Gastrocnemius medialis (tissue), 4 donors: ENCODE measurements at regions not wholly inside any gene's neighbourhood (a gene's known extent, or its start where the extent isn't known, plus 50 kb on each side); places are given as distances from the start of the nearest gene placed in this dataset.

ENCODE experiments used
- CTCF ChIP-seq, 5 experiments: fragments of 450-650 bp in 3 of 5; fragments of 200-600 bp in 2 of 5; sonication (generic) in 2 of 5; IDR thresholded peaks in 4 of 5; conservative IDR thresholded peaks in 1 of 5; 1 replicate in 4 of 5; 2 replicates in 1 of 5; pipeline ENCODE4 v1.5.1; 2016 to 2019; ENCODE audit warnings: antibody characterized with exemption in 5 of 5, mild to moderate bottlenecking in 3 of 5, moderate library complexity in 3 of 5
- POLR2A ChIP-seq, 2 donors: fragments of 450-650 bp; IDR thresholded peaks; one replicate each; pipeline ENCODE4 v1.6.1; 2017; ENCODE audit warnings: antibody characterized with exemption in 2 of 2, mild to moderate bottlenecking in 2 of 2, moderate library complexity in 2 of 2

DNA sequence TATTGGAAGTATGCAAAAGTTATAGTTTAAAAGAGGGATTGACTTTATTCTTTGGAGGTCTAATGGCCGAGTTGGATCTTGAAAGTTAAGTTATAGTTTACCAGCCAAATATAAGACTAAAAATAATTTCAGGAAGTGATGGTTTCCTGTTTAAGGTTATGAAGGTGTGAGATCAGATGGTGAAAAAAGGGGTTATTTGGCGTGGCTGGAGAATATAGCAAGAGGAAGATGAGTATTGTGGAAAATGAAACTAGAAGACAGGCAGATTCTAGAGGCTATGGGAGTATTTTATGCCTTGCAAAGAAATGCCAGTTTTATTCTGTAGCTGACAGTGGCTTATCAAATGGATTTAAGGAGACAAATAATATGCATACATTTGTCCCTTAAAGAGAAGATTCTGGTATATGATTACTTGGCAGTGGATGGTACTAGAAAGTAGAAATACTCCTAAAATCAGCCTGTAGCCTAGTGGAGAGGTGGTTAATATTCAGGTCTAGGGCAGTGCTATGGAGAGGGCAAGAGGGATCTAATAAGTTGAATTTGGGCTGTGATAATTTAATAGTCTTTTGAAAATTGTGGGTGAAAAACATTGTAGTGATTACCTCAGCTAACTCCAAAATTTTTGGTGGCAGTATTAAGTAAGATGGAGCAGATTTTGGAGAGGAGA is 1091.8 kb upstream of the ATXN7L3B start:
- TF ChIP-seq CTCF (IDR thresholded peaks at IDR 0.05 in 4 of 5, conservative IDR thresholded peaks at IDR 0.05 in 1 of 5) (no peak), POLR2A (IDR thresholded peaks at IDR 0.05) (no peak)
